ENCODE measurements at regions not wholly inside any gene's neighbourhood (a gene's known extent, or its start where the extent isn't known, plus 50 kb on each side); places are given as distances from the start of the nearest gene placed in this dataset.

DNA sequence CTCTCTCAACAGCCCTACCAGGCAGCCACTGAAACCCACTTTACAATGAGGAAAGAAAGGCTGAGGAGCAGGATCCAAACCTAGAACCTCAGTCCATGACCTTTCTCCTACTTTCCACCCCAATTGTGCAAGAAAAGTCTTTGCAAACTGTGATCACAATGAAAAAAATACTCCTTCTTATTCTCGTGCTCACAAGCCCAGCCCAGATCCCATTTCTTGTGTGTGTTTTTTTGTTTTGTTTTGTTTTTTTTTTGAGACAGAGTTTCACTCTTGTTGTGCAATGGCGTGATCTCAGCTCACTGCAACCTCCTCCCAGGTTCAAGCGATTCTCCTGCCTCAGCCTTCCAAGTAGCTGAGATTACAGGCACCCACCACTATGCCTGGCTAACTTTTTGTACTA is 97.7 kb downstream of the CRYAA start:
- TF ChIP-seq POLR2A (IDR thresholded peaks at IDR 0.05; ENCODE audit: low read length) (no peak), GATA1 (IDR thresholded peaks at IDR 0.05; ENCODE audit: low read depth, low read length) (no peak)
